ENCODE measurements at regions not wholly inside any gene's neighbourhood (a gene's known extent, or its start where the extent isn't known, plus 50 kb on each side); places are given as distances from the start of the nearest gene placed in this dataset.
A peak's percentile ranks its signal among the peaks of the same experiment; 100 is the strongest.

- DNase-seq (ENCODE audit: low spot score in 2 of 2): no peak
- Mint-ChIP-seq H3K9me3 (no peaks in the 10 kb centered on the region), H3K27me3 (no peaks in the 10 kb centered on the region), H3K36me3 (peaks cover 29% of the 10 kb centered on the region), H3K4me3 (no peak overlapping the region), H3K27ac (no peak overlapping the region), H3K4me1 (no peaks in the 10 kb centered on the region)
- ATAC-seq (ENCODE audit: low read depth): no peak
These were observed 247.9 kb upstream of the RGS6 start for GRCh38 chr14:71684323-71684722.

GRCh38 chr14:71686677-71687076 is 245.6 kb upstream of the RGS6 start:
- Mint-ChIP-seq H3K4me1 (no peaks in the 10 kb centered on the region), H3K9me3 (no peaks in the 10 kb centered on the region), H3K27me3 (no peaks in the 10 kb centered on the region), H3K36me3 (peaks cover 33% of the 10 kb centered on the region), H3K4me3 (no peak overlapping the region), H3K27ac (no peak overlapping the region)
- DNase-seq (ENCODE audit: low spot score in 2 of 2) (no peak), ATAC-seq (ENCODE audit: low read depth) (no peak)

- Mint-ChIP-seq H3K4me1 (no peaks in the 10 kb centered on the region), H3K9me3 (no peaks in the 10 kb centered on the region), H3K4me3 (no peak overlapping the region), H3K36me3 (peaks cover 35% of the 10 kb centered on the region), H3K27ac (no peak overlapping the region), H3K27me3 (no peaks in the 10 kb centered on the region)
- DNase-seq (ENCODE audit: low spot score in 2 of 2) (no peak), ATAC-seq (ENCODE audit: low read depth) (no peak)
These were observed 244.9 kb upstream of the RGS6 start for GRCh38 chr14:71687166-71687831.

- Mint-ChIP-seq H3K4me1 (no peaks in the 10 kb centered on the region), H3K27ac (no peak overlapping the region), H3K4me3 (no peak overlapping the region), H3K9me3 (no peaks in the 10 kb centered on the region), H3K36me3 (peaks cover 32% of the 10 kb centered on the region), H3K27me3 (no peaks in the 10 kb centered on the region)
- ATAC-seq (ENCODE audit: low read depth) (no peak), DNase-seq (ENCODE audit: low spot score in 2 of 2) (no peak)
These were observed 243.7 kb upstream of the RGS6 start for GRCh38 chr14:71688576-71688975.

GRCh38 chr14:71690478-71690877 is 241.8 kb upstream of the RGS6 start:
- peaks cover 26% of the 10 kb centered on the region for H3K36me3 Mint-ChIP-seq
- H3K27ac Mint-ChIP-seq: no peak overlapping the region
- ATAC-seq (ENCODE audit: low read depth) (no peak), DNase-seq (ENCODE audit: low spot score in 2 of 2) (no peak)
- H3K4me1 Mint-ChIP-seq: no peaks in the 10 kb centered on the region
- H3K4me3 Mint-ChIP-seq: no peak overlapping the region
- H3K9me3 Mint-ChIP-seq: no peaks in the 10 kb centered on the region
- H3K27me3 Mint-ChIP-seq: no peaks in the 10 kb centered on the region

GRCh38 chr14:71692496-71692895 is 239.7 kb upstream of the RGS6 start:
- ATAC-seq (ENCODE audit: low read depth): no peak
- DNase-seq (ENCODE audit: low spot score in 2 of 2): no peak
- H3K27me3 Mint-ChIP-seq: no peaks in the 10 kb centered on the region
- no peak overlapping the region for H3K4me3 Mint-ChIP-seq
- peaks cover 29% of the 10 kb centered on the region for H3K36me3 Mint-ChIP-seq
- H3K4me1 Mint-ChIP-seq: no peaks in the 10 kb centered on the region
- no peaks in the 10 kb centered on the region for H3K9me3 Mint-ChIP-seq
- no peak overlapping the region for H3K27ac Mint-ChIP-seq

GRCh38 chr14:71693381-71693780 is 238.8 kb upstream of the RGS6 start:
- H3K27me3 Mint-ChIP-seq: no peaks in the 10 kb centered on the region
- ATAC-seq (ENCODE audit: low read depth) (no peak), DNase-seq (ENCODE audit: low spot score in 2 of 2) (no peak)
- H3K36me3 Mint-ChIP-seq: peaks cover 29% of the 10 kb centered on the region
- H3K27ac Mint-ChIP-seq: no peak overlapping the region
- H3K4me3 Mint-ChIP-seq: no peak overlapping the region
- no peaks in the 10 kb centered on the region for H3K4me1 Mint-ChIP-seq
- H3K9me3 Mint-ChIP-seq: no peaks in the 10 kb centered on the region

- peaks cover 39% of the 10 kb centered on the region for H3K36me3 Mint-ChIP-seq
- no peak overlapping the region for H3K4me3 Mint-ChIP-seq
- H3K4me1 Mint-ChIP-seq: no peaks in the 10 kb centered on the region
- peak overlapping the region; percentile 19 for H3K27ac Mint-ChIP-seq
- H3K27me3 Mint-ChIP-seq: no peaks in the 10 kb centered on the region
- no peak for DNase-seq (ENCODE audit: low spot score in 2 of 2)
- ATAC-seq (ENCODE audit: low read depth): no peak
- H3K9me3 Mint-ChIP-seq: no peaks in the 10 kb centered on the region
These were observed 237.4 kb upstream of the RGS6 start for GRCh38 chr14:71694591-71695530.

GRCh38 chr14:71695611-71696350 is 236.4 kb upstream of the RGS6 start:
- Mint-ChIP-seq H3K27ac (peak overlapping the region; percentile 19), H3K27me3 (no peaks in the 10 kb centered on the region), H3K4me3 (no peak overlapping the region), H3K4me1 (no peaks in the 10 kb centered on the region), H3K9me3 (no peaks in the 10 kb centered on the region), H3K36me3 (peaks cover 34% of the 10 kb centered on the region)
- ATAC-seq (ENCODE audit: low read depth) (no peak), DNase-seq (ENCODE audit: low spot score in 2 of 2) (no peak)

GRCh38 chr14:71698027-71698426 is 234.2 kb upstream of the RGS6 start:
- Mint-ChIP-seq H3K4me1 (no peaks in the 10 kb centered on the region), H3K9me3 (no peaks in the 10 kb centered on the region), H3K27me3 (no peaks in the 10 kb centered on the region), H3K4me3 (no peak overlapping the region), H3K36me3 (peaks cover 32% of the 10 kb centered on the region), H3K27ac (no peak overlapping the region)
- DNase-seq (ENCODE audit: low spot score in 2 of 2) (no peak), ATAC-seq (ENCODE audit: low read depth) (no peak)

- H3K4me3 Mint-ChIP-seq: no peak overlapping the region
- no peak overlapping the region for H3K27ac Mint-ChIP-seq
- DNase-seq (ENCODE audit: low spot score in 2 of 2): no peak
- ATAC-seq (ENCODE audit: low read depth): no peak
- H3K4me1 Mint-ChIP-seq: no peaks in the 10 kb centered on the region
- no peaks in the 10 kb centered on the region for H3K9me3 Mint-ChIP-seq
- H3K27me3 Mint-ChIP-seq: no peaks in the 10 kb centered on the region
- peaks cover 39% of the 10 kb centered on the region for H3K36me3 Mint-ChIP-seq
These were observed 233.6 kb upstream of the RGS6 start for GRCh38 chr14:71698673-71699072.

GRCh38 chr14:71701990-71702389 is 230.2 kb upstream of the RGS6 start:
- Mint-ChIP-seq H3K27me3 (no peaks in the 10 kb centered on the region), H3K4me1 (no peaks in the 10 kb centered on the region), H3K9me3 (no peaks in the 10 kb centered on the region), H3K4me3 (no peak overlapping the region), H3K27ac (no peak overlapping the region), H3K36me3 (peaks cover 36% of the 10 kb centered on the region)
- ATAC-seq (ENCODE audit: low read depth) (no peak), DNase-seq (ENCODE audit: low spot score in 2 of 2) (no peak)

GRCh38 chr14:71702786-71703185 is 229.4 kb upstream of the RGS6 start:
- no peak for ATAC-seq (ENCODE audit: low read depth)
- Mint-ChIP-seq H3K4me1 (no peaks in the 10 kb centered on the region), H3K27ac (no peak overlapping the region), H3K36me3 (peaks cover 40% of the 10 kb centered on the region), H3K4me3 (no peak overlapping the region), H3K9me3 (no peaks in the 10 kb centered on the region), H3K27me3 (no peaks in the 10 kb centered on the region)
- DNase-seq (ENCODE audit: low spot score in 2 of 2): no peak

- no peak for ATAC-seq (ENCODE audit: low read depth)
- Mint-ChIP-seq H3K9me3 (no peaks in the 10 kb centered on the region), H3K36me3 (peaks cover 40% of the 10 kb centered on the region), H3K4me3 (no peak overlapping the region), H3K27ac (no peak overlapping the region), H3K4me1 (no peaks in the 10 kb centered on the region), H3K27me3 (no peaks in the 10 kb centered on the region)
- DNase-seq (ENCODE audit: low spot score in 2 of 2): no peak
These were observed 228.8 kb upstream of the RGS6 start for GRCh38 chr14:71703477-71703876.
